SU-DHL-6 (cell line): ENCODE measurements at regions not wholly inside any gene's neighbourhood (a gene's known extent, or its start where the extent isn't known, plus 50 kb on each side); places are given as distances from the start of the nearest gene placed in this dataset.

ENCODE experiments used
- EZH2phosphoT487 ChIP-seq: fragments of 200-600 bp; sonication (generic), shearing (Covaris generic); conservative IDR thresholded peaks from 2 replicates; pipeline ENCODE4 v1.6.1; 2018; ENCODE audit warnings: mild to moderate bottlenecking, antibody characterized with exemption, low read length, moderate library complexity, mixed read lengths
- TF ChIP-seq, protein P1 (sequence below): fragments of 200-600 bp; sonication (generic); IDR thresholded peaks from one replicate; pipeline ENCODE4 v1.5.1; 2017; ENCODE audit warnings: antibody characterized with exemption, mild to moderate bottlenecking, low read length, moderate library complexity; ENCODE audit not compliant: insufficient read depth, poor library complexity, severe bottlenecking

GRCh38 chr6:67722861-67723261, 912.2 kb upstream of the ADGRB3 start:
- TF ChIP-seq, protein P1, sequence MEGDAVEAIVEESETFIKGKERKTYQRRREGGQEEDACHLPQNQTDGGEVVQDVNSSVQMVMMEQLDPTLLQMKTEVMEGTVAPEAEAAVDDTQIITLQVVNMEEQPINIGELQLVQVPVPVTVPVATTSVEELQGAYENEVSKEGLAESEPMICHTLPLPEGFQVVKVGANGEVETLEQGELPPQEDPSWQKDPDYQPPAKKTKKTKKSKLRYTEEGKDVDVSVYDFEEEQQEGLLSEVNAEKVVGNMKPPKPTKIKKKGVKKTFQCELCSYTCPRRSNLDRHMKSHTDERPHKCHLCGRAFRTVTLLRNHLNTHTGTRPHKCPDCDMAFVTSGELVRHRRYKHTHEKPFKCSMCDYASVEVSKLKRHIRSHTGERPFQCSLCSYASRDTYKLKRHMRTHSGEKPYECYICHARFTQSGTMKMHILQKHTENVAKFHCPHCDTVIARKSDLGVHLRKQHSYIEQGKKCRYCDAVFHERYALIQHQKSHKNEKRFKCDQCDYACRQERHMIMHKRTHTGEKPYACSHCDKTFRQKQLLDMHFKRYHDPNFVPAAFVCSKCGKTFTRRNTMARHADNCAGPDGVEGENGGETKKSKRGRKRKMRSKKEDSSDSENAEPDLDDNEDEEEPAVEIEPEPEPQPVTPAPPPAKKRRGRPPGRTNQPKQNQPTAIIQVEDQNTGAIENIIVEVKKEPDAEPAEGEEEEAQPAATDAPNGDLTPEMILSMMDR = no peak
- TF ChIP-seq EZH2phosphoT487 = no peak
